GM23338 (cell line): ENCODE measurements at regions not wholly inside any gene's neighbourhood (a gene's known extent, or its start where the extent isn't known, plus 50 kb on each side); places are given as distances from the start of the nearest gene placed in this dataset.

Experiments
- ATAC-seq: fragments of 200-7000 bp; cut with Tn5 transposase; 3 replicates; pipeline ENCODE4 v1.9.1; 2020
- DNase-seq: peaks from one replicate; pipeline ENCODE4 v3.0.0-alpha.2; 2015; ENCODE audit warnings: low spot score
- H2AFZ ChIP-seq: fragments of 200-600 bp; sonication (generic); 2 replicates; pipeline ENCODE4 v1.8.0; 2016; ENCODE audit warnings: antibody characterized with exemption, mild to moderate bottlenecking, moderate library complexity
- H3F3A ChIP-seq: fragments of 200-600 bp; sonication (generic); replicated peaks from 2 replicates; pipeline ENCODE4 v1.8.0; 2017; ENCODE audit warnings: antibody characterized with exemption, mixed run types, low read depth
- H3K27ac ChIP-seq: fragments of 200-600 bp; sonication (generic); 2 replicates; pipeline ENCODE4 v1.6.1; 2016; ENCODE audit warnings: low read depth
- H3K27me3 ChIP-seq: fragments of 200-600 bp; sonication (generic); 2 replicates; pipeline ENCODE4 v1.8.0; 2016; ENCODE audit warnings: mild to moderate bottlenecking, mixed run types, moderate library complexity; ENCODE audit not compliant: insufficient read depth
- H3K36me3 ChIP-seq: fragments of 200-600 bp; sonication (generic); 2 replicates; pipeline ENCODE4 v1.8.0; 2016; ENCODE audit warnings: mild to moderate bottlenecking; ENCODE audit not compliant: insufficient read depth
- H3K4me1 ChIP-seq: fragments of 200-600 bp; sonication (generic); 2 replicates; pipeline ENCODE4 v1.8.0; 2016; ENCODE audit warnings: mild to moderate bottlenecking, moderate library complexity; ENCODE audit not compliant: insufficient read depth
- H3K4me2 ChIP-seq: fragments of 200-600 bp; sonication (generic); 2 replicates; pipeline ENCODE4 v1.7.1; 2017; ENCODE audit warnings: mixed run types
- H3K4me3 ChIP-seq: fragments of 200-600 bp; sonication (generic); 2 replicates; pipeline ENCODE4 v1.6.1; 2016; ENCODE audit warnings: mixed run types
- H3K79me2 ChIP-seq: fragments of 200-600 bp; sonication (generic); replicated peaks from 2 replicates; pipeline ENCODE4 v1.8.0; 2017; ENCODE audit warnings: mild to moderate bottlenecking; ENCODE audit not compliant: insufficient read depth
- H3K9me2 ChIP-seq: fragments of 200-600 bp; sonication (generic); 2 replicates; pipeline ENCODE4 v1.8.0; 2017; ENCODE audit not compliant: insufficient read depth
- H4K20me1 ChIP-seq: fragments of 200-600 bp; sonication (generic); replicated peaks from 2 replicates; pipeline ENCODE4 v1.8.0; 2017; ENCODE audit warnings: mild to moderate bottlenecking; ENCODE audit not compliant: insufficient read depth
- H3K27ac Mint-ChIP-seq: 2 replicates; pipeline ENCODE4 v1.8.0; 2020; ENCODE audit warnings: inconsistent platforms, mild to moderate bottlenecking, moderate library complexity, mixed read lengths
- H3K27me3 Mint-ChIP-seq: 3 replicates; pipeline ENCODE4 v1.8.0; 2022; ENCODE audit warnings: low read depth, mild to moderate bottlenecking, moderate library complexity, mixed read lengths, inconsistent platforms; ENCODE audit not compliant: insufficient read depth, poor library complexity
- H3K36me3 Mint-ChIP-seq: 3 replicates; pipeline ENCODE4 v1.8.0; 2021; ENCODE audit warnings: low read depth, mild to moderate bottlenecking, inconsistent platforms, moderate library complexity, mixed read lengths
- H3K4me1 Mint-ChIP-seq: 3 replicates; pipeline ENCODE4 v1.8.0; 2020; ENCODE audit warnings: mild to moderate bottlenecking, inconsistent platforms, mixed read lengths
- H3K4me3 Mint-ChIP-seq: 3 replicates; pipeline ENCODE4 v1.8.0; 2021; ENCODE audit warnings: moderate library complexity, mild to moderate bottlenecking, inconsistent platforms, mixed read lengths
- H3K9me3 Mint-ChIP-seq: 3 replicates; pipeline ENCODE4 v1.8.0; 2020; ENCODE audit warnings: moderate library complexity, mild to moderate bottlenecking, inconsistent platforms, mixed read lengths
- CREB1 ChIP-seq: fragments of 250-450 bp; sonication (Bioruptor Pico); IDR thresholded peaks from 2 replicates; pipeline ENCODE4 v1.5.0; 2020; ENCODE audit warnings: low read depth, mild to moderate bottlenecking, moderate library complexity
- CTCF ChIP-seq, 2 experiments: fragments of 200-600 bp in 1 of 2; sonication (generic) in 1 of 2; conservative IDR thresholded peaks; 2 replicates each; pipeline versions ENCODE4 v1.5.1 to v1.6.1; 2016 to 2017; ENCODE audit warnings: antibody characterized with exemption in 2 of 2, low read depth in 2 of 2, mild to moderate bottlenecking in 2 of 2, moderate library complexity in 1 of 2
- ETS1 ChIP-seq: IDR thresholded peaks from 2 replicates; pipeline ENCODE4 v1.6.1; 2016; ENCODE audit warnings: antibody characterized with exemption
- JUNB ChIP-seq: IDR thresholded peaks from one replicate; pipeline ENCODE4 v1.6.1; 2016; ENCODE audit warnings: antibody characterized with exemption; ENCODE audit not compliant: unreplicated experiment
- NANOG ChIP-seq: IDR thresholded peaks from 2 replicates; pipeline ENCODE4 v1.6.1; 2016; ENCODE audit warnings: antibody characterized with exemption, borderline replicate concordance
- REST ChIP-seq: IDR thresholded peaks from one replicate; pipeline ENCODE4 v1.6.1; 2018; ENCODE audit warnings: antibody characterized with exemption; ENCODE audit not compliant: unreplicated experiment
- STAT1 ChIP-seq: IDR thresholded peaks from one replicate; pipeline ENCODE4 v1.6.1; 2016; ENCODE audit warnings: antibody characterized with exemption; ENCODE audit not compliant: unreplicated experiment
- ZNF114 ChIP-seq: fragments of 250-450 bp; sonication (Bioruptor Pico); IDR thresholded peaks from 2 replicates; pipeline ENCODE4 v1.5.0; 2020; ENCODE audit warnings: mild to moderate bottlenecking, moderate library complexity
- ZNF331 ChIP-seq: fragments of 250-450 bp; sonication (Bioruptor Pico); IDR thresholded peaks from 2 replicates; pipeline ENCODE4 v1.5.0; 2020; ENCODE audit warnings: low read depth, mild to moderate bottlenecking, moderate library complexity

GRCh38 chr1:87555366-87555765 is 226.7 kb downstream of the LMO4 start (continued):
- TF ChIP-seq REST (no peak), ZNF114 (CRISPR knock-in tag) (no peak), CTCF (conservative IDR thresholded peaks at IDR 0.05; ENCODE audit: low read depth in 2 of 2) (no peak), ETS1 (no peak), STAT1 (no peak)

- H3K4me2 ChIP-seq, result no peak overlapping the region
- Mint-ChIP-seq H3K9me3 (no peaks in the 10 kb centered on the region; the same call in 2 of the 3 replicates), H3K27ac (no peak overlapping the region), H3K4me3 (no peak overlapping the region), H3K27me3 (no peaks in the 10 kb centered on the region), H3K4me1 (no peaks in the 10 kb centered on the region), H3K36me3 (no peaks in the 10 kb centered on the region)
- H3K36me3 ChIP-seq, result no peaks in the 10 kb centered on the region
- TF ChIP-seq REST (no peak), CTCF (conservative IDR thresholded peaks at IDR 0.05; ENCODE audit: low read depth in 2 of 2) (no peak), CREB1 (no peak), JUNB (no peak), ZNF331 (CRISPR knock-in tag) (no peak), NANOG (no peak)
- no peaks in the 10 kb centered on the region for H3F3A ChIP-seq
- H3K27me3 ChIP-seq, result no peaks in the 10 kb centered on the region
- H3K4me1 ChIP-seq, result no peaks in the 10 kb centered on the region
- no peaks in the 10 kb centered on the region for H3K79me2 ChIP-seq
- ATAC-seq (no peak), DNase-seq (no peak)
- no peak overlapping the region for H2AFZ ChIP-seq
- H3K27ac ChIP-seq, result no peak overlapping the region
- H3K4me3 ChIP-seq, result no peak overlapping the region
- H3K9me2 ChIP-seq, result peaks cover 6% of the 10 kb centered on the region; the same call in 1 of the 2 replicates
- no peaks in the 10 kb centered on the region for H4K20me1 ChIP-seq
These were observed 227.6 kb downstream of the LMO4 start for GRCh38 chr1:87556326-87556725.
